HL-60 (cell line): ENCODE measurements at regions not wholly inside any gene's neighbourhood (a gene's known extent, or its start where the extent isn't known, plus 50 kb on each side); places are given as distances from the start of the nearest gene placed in this dataset.

ENCODE experiments used
- DNase-seq, 2 experiments: peaks; one replicate each; pipeline ENCODE4 v3.0.0-alpha.2; 2010 to 2020; ENCODE audit warnings: low read depth in 1 of 2, low spot score in 1 of 2
- H3K27ac ChIP-seq: fragments of 250-450 bp; sonication (Bioruptor Pico); replicated peaks from 2 replicates; pipeline ENCODE4 v1.5.1; 2020; ENCODE audit warnings: mild to moderate bottlenecking, moderate library complexity
- H3K27me3 ChIP-seq: fragments of 250-450 bp; sonication (Bioruptor Pico); 2 replicates; pipeline ENCODE4 v1.5.1; 2021; ENCODE audit warnings: mild to moderate bottlenecking, moderate library complexity; ENCODE audit not compliant: insufficient read depth, poor library complexity, severe bottlenecking
- H3K4me3 ChIP-seq: replicated peaks from 2 replicates; pipeline ENCODE4 v1.5.1; 2011; ENCODE audit warnings: mild to moderate bottlenecking, control low read depth, low read length; ENCODE audit not compliant: insufficient read depth
- CTCF ChIP-seq: IDR thresholded peaks from one replicate; pipeline ENCODE4 v1.5.1; 2011; ENCODE audit warnings: low read length, control low read depth, inconsistent platforms; ENCODE audit not compliant: insufficient read depth
- GABPA ChIP-seq: IDR thresholded peaks from 2 replicates; pipeline ENCODE4 v1.6.1; 2012; ENCODE audit warnings: low read depth
- POLR2AphosphoS5 ChIP-seq: IDR thresholded peaks from 2 replicates; pipeline ENCODE4 v1.6.1; 2012; ENCODE audit warnings: low read depth
- SPI1 ChIP-seq: IDR thresholded peaks from 2 replicates; pipeline ENCODE4 v1.6.1; 2012; ENCODE audit warnings: low read depth, mild to moderate bottlenecking, borderline replicate concordance
- TF ChIP-seq, protein P1 (sequence below): IDR thresholded peaks from 2 replicates; pipeline ENCODE4 v1.6.1; 2012; ENCODE audit warnings: low read depth; ENCODE audit not compliant: insufficient replicate concordance

DNA sequence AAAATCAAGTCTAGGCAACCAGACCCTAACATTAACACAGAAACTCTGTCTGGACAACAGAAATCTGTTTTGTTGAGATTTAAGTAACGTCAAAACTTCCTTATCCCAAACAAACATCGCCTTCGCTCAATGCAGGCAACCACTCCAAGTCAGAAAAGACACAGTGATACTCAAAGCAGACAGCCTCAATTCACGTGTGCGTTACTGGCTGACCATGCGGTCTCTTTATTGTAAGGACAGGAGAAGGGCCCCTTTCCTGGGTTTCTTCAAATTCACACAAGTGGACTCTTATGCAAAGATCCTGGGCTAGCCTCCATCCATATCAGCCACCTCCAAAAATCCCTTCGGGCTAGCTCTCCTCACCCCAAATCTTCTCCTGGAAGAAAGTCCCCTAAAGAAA lies 467.7 kb downstream of the SOX9 start:
- peaks cover 36% of the 10 kb centered on the region for H3K27me3 ChIP-seq
- no peak for DNase-seq
- H3K27ac ChIP-seq, result no peak overlapping the region
- TF ChIP-seq SPI1 (no peak), POLR2AphosphoS5 (no peak), GABPA (no peak), CTCF (no peak)
- TF ChIP-seq, protein P1, sequence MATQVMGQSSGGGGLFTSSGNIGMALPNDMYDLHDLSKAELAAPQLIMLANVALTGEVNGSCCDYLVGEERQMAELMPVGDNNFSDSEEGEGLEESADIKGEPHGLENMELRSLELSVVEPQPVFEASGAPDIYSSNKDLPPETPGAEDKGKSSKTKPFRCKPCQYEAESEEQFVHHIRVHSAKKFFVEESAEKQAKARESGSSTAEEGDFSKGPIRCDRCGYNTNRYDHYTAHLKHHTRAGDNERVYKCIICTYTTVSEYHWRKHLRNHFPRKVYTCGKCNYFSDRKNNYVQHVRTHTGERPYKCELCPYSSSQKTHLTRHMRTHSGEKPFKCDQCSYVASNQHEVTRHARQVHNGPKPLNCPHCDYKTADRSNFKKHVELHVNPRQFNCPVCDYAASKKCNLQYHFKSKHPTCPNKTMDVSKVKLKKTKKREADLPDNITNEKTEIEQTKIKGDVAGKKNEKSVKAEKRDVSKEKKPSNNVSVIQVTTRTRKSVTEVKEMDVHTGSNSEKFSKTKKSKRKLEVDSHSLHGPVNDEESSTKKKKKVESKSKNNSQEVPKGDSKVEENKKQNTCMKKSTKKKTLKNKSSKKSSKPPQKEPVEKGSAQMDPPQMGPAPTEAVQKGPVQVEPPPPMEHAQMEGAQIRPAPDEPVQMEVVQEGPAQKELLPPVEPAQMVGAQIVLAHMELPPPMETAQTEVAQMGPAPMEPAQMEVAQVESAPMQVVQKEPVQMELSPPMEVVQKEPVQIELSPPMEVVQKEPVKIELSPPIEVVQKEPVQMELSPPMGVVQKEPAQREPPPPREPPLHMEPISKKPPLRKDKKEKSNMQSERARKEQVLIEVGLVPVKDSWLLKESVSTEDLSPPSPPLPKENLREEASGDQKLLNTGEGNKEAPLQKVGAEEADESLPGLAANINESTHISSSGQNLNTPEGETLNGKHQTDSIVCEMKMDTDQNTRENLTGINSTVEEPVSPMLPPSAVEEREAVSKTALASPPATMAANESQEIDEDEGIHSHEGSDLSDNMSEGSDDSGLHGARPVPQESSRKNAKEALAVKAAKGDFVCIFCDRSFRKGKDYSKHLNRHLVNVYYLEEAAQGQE, result no peak
- no peak overlapping the region for H3K4me3 ChIP-seq

DNA sequence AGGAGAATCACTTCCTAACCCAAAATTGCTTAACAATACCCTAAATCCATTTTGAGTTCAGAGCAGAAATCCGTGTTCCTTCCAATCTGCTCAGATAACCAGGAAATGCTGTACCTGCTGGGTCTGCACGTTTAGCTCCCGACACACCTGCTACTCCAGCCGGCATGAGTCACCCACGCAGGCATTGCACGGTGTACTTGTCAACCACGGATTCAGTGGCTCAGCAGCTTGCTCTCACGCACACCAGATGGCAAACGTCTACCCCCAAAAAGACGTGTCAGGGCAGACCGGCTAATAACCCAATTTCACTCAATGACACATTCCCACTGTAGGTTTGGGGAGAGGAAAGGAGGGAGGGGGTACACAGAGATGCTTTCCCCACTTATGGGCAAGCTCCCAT lies 468.1 kb downstream of the SOX9 start:
- no peak for TF ChIP-seq POLR2AphosphoS5
- TF ChIP-seq GABPA, result no peak
- TF ChIP-seq, protein P1, result no peak
- TF ChIP-seq SPI1, result no peak
- no peak for TF ChIP-seq CTCF
- Histone ChIP-seq H3K27ac (no peak overlapping the region), H3K4me3 (no peak overlapping the region), H3K27me3 (peaks cover 38% of the 10 kb centered on the region)
- DNase-seq, result no peak

GRCh38 chr17:72590382-72590781 lies 469.6 kb downstream of the SOX9 start:
- H3K27me3 ChIP-seq, result peaks cover 41% of the 10 kb centered on the region
- H3K4me3 ChIP-seq, result no peak overlapping the region
- TF ChIP-seq, protein P1, result no peak
- TF ChIP-seq GABPA, result no peak
- TF ChIP-seq SPI1, result no peak
- no peak for TF ChIP-seq POLR2AphosphoS5
- TF ChIP-seq CTCF, result no peak
- DNase-seq, result no peak
- H3K27ac ChIP-seq, result no peak overlapping the region
